ENCODE measurements at regions not wholly inside any gene's neighbourhood (a gene's known extent, or its start where the extent isn't known, plus 50 kb on each side); places are given as distances from the start of the nearest gene placed in this dataset.

DNA sequence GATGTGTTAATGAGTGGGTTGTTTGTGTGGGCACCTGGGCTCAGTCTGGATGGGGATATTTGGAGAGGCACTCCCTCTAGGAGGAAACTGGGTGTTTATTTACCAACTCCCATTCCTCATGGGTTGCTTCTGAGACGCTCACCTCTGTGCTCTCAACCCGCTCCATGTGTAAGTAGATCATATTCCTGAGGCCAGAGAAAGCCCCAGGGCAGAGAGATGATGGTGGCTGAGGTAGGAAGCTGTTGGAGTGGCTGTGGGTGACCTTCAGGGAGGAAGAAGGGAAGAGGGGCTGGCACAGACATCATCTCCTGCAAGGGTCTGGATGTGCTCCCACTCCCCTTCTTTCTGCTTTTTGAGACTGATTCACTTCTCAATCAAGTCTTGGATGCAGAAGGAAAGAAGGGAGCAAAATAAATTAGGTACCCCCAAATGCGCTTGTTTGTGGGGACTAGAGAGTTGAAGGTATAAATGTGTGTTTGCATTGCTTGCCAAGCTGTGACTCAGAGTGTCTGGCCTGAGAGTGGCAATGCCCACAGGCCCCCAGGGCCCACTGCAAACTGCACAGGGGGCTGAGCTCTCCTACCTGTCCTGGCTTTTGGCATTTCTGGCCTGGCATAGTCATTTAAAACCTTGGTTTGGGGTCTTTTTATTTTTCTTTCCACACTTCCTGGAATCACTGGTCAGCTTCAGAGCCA lies 57.2 kb upstream of the TNP1 start:
- no peak for TF ChIP-seq POLR2A (IDR thresholded peaks at IDR 0.05; ENCODE audit: low read length)
- no peak for TF ChIP-seq GATA1 (IDR thresholded peaks at IDR 0.05; ENCODE audit: low read depth, low read length)
